ENCODE measurements at regions not wholly inside any gene's neighbourhood (a gene's known extent, or its start where the extent isn't known, plus 50 kb on each side); places are given as distances from the start of the nearest gene placed in this dataset.

DNA sequence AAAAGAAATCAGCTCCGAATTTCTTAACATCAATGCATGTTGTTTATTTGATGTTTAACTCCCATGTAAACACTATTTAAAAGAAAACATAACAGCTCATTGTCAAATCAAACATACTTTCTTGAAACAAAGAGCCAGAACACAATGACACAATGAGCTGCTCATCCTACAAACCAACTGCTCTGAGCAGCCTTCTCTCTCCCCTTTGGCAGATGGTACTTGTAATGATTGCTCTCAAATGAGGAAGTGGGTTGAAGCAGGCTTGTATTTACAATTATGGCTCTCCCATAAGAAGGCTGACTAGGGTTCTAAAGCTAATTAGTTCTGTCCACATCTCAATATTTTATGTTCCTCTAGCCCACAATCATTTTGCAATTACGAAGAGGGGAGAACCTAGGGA is 637.8 kb upstream of the ADGRL3 start:
- Histone ChIP-seq H3K27me3 (no peaks in the 10 kb centered on the region), H3K4me3 (no peak overlapping the region), H3K9me3 (no peaks in the 10 kb centered on the region), H3K36me3 (no peaks in the 10 kb centered on the region), H3K27ac (no peak overlapping the region), H3K4me1 (no peaks in the 10 kb centered on the region)
- intact Hi-C loops (cut with DNase I): no loop called here
- no peak for TF ChIP-seq CTCF (IDR thresholded peaks at IDR 0.05)
- no peak for TF ChIP-seq POLR2A (IDR thresholded peaks at IDR 0.05)
- DNase-seq: no peak
- no peak for ATAC-seq
- 12% methylated on average over 2 of the region's 2 CpGs for WGBS (ENCODE audit: insufficient coverage, low coverage, low lambda C conversion rate, missing lambda C conversion rate)

- H3K27ac ChIP-seq: no peak overlapping the region
- H3K36me3 ChIP-seq: no peaks in the 10 kb centered on the region
- ATAC-seq: no peak
- no peak overlapping the region for H3K4me3 ChIP-seq
- H3K9me3 ChIP-seq: no peaks in the 10 kb centered on the region
- intact Hi-C loops (cut with DNase I): no loop called here
- WGBS (ENCODE audit: insufficient coverage, low coverage, low lambda C conversion rate, missing lambda C conversion rate): 48% methylated on average over 7 of the region's 7 CpGs
- no peak for DNase-seq
- H3K4me1 ChIP-seq: no peaks in the 10 kb centered on the region
- no peaks in the 10 kb centered on the region for H3K27me3 ChIP-seq
- TF ChIP-seq CTCF (IDR thresholded peaks at IDR 0.05): no peak
- no peak for TF ChIP-seq POLR2A (IDR thresholded peaks at IDR 0.05)
Measured at GRCh38 chr4:60565558-60565957, 634.6 kb upstream of the ADGRL3 start.

DNA sequence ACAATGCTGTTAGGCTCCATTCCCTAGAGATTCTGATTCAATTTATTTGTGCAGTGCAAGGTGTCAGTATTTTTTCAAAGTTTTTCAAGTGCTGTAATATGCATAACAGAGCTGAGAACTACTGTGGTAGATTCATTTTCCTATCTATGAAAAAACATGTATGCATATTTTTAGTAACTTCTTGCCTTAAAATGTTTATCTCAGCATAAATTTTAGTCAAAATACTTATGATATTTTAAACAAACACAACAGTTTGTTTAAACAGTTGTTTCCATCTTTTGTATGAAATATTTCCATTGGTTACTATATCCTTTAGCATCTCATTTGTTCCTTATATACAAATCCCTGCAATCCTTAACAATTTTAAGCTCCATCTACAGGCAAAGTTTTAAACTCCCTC is 624.8 kb upstream of the ADGRL3 start:
- TF ChIP-seq POLR2A (IDR thresholded peaks at IDR 0.05) (no peak), CTCF (IDR thresholded peaks at IDR 0.05) (no peak)
- no peaks in the 10 kb centered on the region for H3K9me3 ChIP-seq
- intact Hi-C loops (cut with DNase I): no loop called here
- H3K27me3 ChIP-seq: no peaks in the 10 kb centered on the region
- ATAC-seq (no peak), DNase-seq (no peak)
- H3K36me3 ChIP-seq: no peaks in the 10 kb centered on the region
- no peaks in the 10 kb centered on the region for H3K4me1 ChIP-seq
- no peak overlapping the region for H3K27ac ChIP-seq
- H3K4me3 ChIP-seq: no peak overlapping the region

DNA sequence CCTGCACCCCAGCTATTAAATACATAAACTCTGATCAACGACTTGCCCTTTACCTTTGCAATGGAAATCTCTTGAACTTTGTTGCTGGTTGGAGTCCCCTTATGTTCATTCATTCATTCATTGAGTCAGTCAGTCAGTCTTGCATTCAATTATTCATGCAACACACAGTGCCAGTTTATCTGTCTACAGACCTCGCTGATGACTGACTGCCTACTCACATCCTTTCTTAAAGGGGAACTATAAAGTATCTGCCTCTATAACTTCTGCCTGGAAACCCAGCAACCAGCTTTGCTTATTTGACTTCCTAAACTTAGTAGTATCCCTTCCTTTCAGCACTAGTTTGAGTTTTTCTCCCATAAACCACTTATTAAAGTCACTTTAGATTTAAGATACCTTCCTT is 620.8 kb upstream of the ADGRL3 start:
- no peaks in the 10 kb centered on the region for H3K9me3 ChIP-seq
- DNase-seq (no peak), ATAC-seq (no peak)
- H3K4me1 ChIP-seq: no peaks in the 10 kb centered on the region
- TF ChIP-seq CTCF (IDR thresholded peaks at IDR 0.05): no peak
- TF ChIP-seq POLR2A (IDR thresholded peaks at IDR 0.05): no peak
- no peaks in the 10 kb centered on the region for H3K27me3 ChIP-seq
- H3K27ac ChIP-seq: no peak overlapping the region
- intact Hi-C loops (cut with DNase I): no loop called here
- 26% methylated on average over 2 of the region's 2 CpGs for WGBS (ENCODE audit: insufficient coverage, low coverage, low lambda C conversion rate, missing lambda C conversion rate)
- H3K4me3 ChIP-seq: no peak overlapping the region
- no peaks in the 10 kb centered on the region for H3K36me3 ChIP-seq

GRCh38 chr4:60581919-60582536 is 618.1 kb upstream of the ADGRL3 start:
- intact Hi-C loops (cut with DNase I): no loop called here

More at GRCh38 chr4:60581919-60582536, 618.1 kb upstream of the ADGRL3 start:
- H3K4me3 ChIP-seq: no peak overlapping the region
- H3K4me1 ChIP-seq: no peaks in the 10 kb centered on the region
- no peaks in the 10 kb centered on the region for H3K9me3 ChIP-seq
- no peaks in the 10 kb centered on the region for H3K27me3 ChIP-seq
- WGBS (ENCODE audit: insufficient coverage, low coverage, low lambda C conversion rate, missing lambda C conversion rate): 13% methylated on average over 1 of the region's 1 CpG
- no peak for ATAC-seq
- no peak for DNase-seq
- H3K36me3 ChIP-seq: no peaks in the 10 kb centered on the region
- TF ChIP-seq CTCF (IDR thresholded peaks at IDR 0.05) (no peak), POLR2A (IDR thresholded peaks at IDR 0.05) (no peak)
- H3K27ac ChIP-seq: no peak overlapping the region

Data from right lobe of liver (tissue), 6 donors.